ENCODE measurements at regions not wholly inside any gene's neighbourhood (a gene's known extent, or its start where the extent isn't known, plus 50 kb on each side); places are given as distances from the start of the nearest gene placed in this dataset.

- FAIRE-seq = no peak
Observed at GRCh38 chr15:93417156-93417555, 328.1 kb upstream of the RGMA start.

- FAIRE-seq = no peak
Observed at GRCh38 chr15:93415576-93415975, 326.6 kb upstream of the RGMA start.

DNA sequence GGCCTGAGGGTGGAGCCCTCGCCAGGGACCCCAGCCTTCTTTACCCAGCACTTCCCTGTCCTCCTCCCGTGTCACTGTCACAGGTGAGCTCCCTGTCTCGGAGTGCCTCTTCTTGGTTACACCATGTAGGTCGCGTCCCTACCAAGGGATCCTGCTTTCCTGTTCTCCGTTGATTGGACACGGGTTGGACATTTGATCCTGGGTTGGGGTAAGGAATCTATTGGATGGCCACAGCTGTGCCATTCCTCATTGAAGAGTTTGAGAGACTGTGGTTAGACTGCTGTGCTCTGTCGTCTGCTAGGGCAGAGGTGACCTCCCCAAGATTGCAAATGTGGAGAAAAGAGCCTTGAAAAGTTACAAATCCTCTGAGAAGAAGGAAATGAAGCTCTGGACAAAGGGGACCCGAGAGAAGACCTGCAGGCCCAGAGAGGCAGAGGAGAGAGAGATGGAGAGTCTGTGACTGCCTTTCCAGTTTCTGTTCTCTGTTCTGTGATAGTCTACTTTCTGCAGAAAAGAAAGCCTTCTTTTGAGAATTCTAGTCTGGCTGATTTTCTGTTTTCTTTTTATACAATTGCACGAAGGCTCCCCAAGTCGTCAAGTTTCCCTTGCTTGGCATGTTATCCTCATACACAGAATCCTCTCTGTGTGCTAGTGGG lies 325.7 kb upstream of the RGMA start:
- no peak for FAIRE-seq

- no peak for FAIRE-seq
Observed at GRCh38 chr15:93413745-93414144, 324.7 kb upstream of the RGMA start.

- no peak for FAIRE-seq
Observed at GRCh38 chr15:93399121-93399520, 310.1 kb upstream of the RGMA start.

- FAIRE-seq = no peak
Observed at GRCh38 chr15:93389211-93389610, 300.2 kb upstream of the RGMA start.

GRCh38 chr15:93384886-93385285 lies 295.9 kb upstream of the RGMA start:
- no peak for FAIRE-seq

- FAIRE-seq = no peak
Observed at GRCh38 chr15:93382200-93382820, 293.3 kb upstream of the RGMA start.

GRCh38 chr15:93378558-93378957 lies 289.5 kb upstream of the RGMA start:
- FAIRE-seq = no peak

GRCh38 chr15:93372865-93373223 lies 283.8 kb upstream of the RGMA start:
- no peak for FAIRE-seq

- no peak for FAIRE-seq
Observed at GRCh38 chr15:93372208-93372864, 283.3 kb upstream of the RGMA start.

DNA sequence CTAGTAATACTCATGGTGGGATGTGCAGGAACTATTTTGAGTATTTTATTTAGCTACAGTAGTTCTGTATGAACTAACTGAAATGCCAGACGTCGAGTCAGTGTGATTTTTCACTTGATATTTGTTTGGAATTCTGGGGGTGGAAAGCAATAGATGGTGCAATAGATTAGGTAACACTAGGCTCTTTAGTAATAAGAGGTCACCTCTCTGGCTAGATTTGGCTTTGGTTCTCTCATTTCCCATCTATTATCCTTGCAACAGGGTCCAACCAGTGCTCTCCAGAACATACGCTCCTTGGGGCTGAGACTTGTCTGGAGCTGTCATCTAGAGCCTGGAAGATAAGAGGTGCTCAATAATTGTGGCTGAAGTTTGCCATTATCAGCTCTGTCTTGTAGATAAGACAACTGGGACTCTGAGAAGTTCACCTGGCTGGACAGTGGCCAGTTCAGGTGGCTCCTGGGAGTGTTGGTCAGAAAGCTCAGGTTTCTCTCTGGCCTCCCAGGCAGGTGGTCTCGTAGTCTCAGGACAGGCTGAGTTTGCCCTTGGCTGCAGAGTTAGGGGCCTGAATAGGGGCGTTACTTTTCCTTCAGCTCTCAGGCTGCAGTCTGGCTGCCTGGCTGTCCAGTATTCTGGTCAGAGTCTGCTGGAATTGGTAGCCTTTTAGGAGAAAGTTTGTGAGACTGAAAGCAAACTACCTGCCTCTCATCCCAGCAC lies 277.5 kb upstream of the RGMA start:
- no peak for FAIRE-seq

DNA sequence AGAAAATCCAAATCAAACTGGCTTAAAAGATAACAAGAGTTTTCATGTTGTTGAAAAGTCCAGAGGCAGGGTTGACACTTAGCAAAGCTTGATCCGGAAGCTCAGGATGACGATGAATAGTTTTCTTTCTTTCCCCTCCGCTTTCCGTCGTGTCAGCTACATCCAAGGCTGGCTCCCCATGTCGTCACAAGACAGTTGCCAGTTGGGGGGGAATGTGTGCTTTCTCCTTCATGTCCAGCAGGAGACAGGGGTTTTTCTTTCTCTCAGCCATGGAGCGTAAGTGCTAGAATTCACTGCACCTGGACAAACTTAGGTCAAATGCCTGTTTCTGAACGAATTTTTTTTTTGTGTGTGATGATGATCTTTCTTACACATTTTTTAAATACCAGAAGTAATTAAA lies 273.8 kb upstream of the RGMA start:
- no peak for FAIRE-seq

DNA sequence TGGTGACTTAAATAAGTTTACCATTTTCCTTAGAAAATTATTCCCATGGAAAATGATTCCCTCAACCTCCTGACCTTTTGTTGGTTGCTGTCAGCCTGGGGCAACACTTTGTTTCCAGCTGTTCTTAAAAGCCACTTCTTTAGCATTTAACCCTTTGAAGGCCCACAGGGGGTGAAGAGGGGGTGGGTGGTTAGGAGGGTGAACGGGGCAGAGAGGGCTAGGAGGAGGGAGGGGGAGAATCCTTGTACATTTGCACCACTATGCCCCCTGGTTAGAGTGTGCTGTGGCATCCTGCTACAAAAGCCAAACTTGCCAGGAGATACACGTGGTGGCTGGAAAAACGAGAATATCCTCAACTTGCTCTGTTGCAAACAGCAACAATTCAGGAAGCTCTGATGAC lies 273.2 kb upstream of the RGMA start:
- no peak for FAIRE-seq

- FAIRE-seq = no peak
Observed at GRCh38 chr15:93361703-93362102, 272.7 kb upstream of the RGMA start.

GRCh38 chr15:93360976-93361375 lies 272.0 kb upstream of the RGMA start:
- no peak for FAIRE-seq

DNA sequence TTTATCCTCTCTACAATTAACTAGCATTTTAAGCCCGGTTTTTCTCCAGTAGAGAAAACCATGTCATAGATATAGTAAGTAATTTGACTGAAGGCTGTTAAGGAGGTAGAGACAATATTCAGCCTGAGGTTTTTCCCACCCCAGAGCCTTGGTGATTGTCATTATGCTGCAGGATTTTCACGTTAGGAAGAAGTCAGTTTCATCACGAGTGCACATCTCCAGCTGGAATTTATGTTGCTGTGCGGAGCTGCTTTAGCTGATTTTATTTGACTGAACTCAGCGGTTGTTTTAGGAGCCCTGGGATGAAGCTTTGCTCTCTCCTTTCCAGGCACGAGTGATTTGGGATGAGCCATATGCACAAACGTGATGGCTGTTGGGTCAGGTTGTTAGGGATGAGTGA lies 271.3 kb upstream of the RGMA start:
- FAIRE-seq = no peak

DNA sequence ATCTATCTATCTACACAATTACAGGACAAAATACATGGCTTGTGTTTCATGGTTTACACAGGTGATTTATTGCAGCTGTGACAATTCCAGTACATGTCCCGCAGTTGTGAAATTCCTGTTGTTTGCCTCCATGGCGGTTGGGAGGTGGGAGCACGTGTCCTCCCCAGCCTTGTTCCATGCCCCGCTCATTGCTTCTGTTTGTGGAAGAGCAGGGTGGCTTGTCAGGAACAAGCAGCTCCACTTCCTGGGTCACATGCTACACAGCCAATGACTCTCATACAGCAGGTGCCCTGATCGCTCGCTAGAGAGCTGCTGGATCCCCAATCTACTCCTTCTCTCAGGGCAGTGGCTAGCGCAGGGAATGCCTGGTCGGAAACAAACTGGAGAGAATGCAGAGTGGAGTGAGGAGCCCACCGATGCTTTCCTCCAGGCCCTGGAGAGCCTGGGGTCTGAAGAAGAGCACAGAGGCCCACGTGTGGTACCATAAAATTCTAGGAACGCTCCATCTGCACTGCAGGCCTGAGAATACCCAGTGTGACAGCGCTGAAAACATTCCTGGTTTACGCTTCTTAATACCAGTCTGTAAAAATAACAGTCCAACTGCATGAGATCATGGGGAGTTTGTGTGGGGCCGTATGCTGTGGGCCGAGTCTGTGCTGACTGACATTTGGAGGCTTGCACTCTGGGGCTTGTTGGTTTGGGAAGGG lies 270.6 kb upstream of the RGMA start:
- FAIRE-seq = no peak

- FAIRE-seq = no peak
Observed at GRCh38 chr15:93359060-93359408, 270.0 kb upstream of the RGMA start.

DNA sequence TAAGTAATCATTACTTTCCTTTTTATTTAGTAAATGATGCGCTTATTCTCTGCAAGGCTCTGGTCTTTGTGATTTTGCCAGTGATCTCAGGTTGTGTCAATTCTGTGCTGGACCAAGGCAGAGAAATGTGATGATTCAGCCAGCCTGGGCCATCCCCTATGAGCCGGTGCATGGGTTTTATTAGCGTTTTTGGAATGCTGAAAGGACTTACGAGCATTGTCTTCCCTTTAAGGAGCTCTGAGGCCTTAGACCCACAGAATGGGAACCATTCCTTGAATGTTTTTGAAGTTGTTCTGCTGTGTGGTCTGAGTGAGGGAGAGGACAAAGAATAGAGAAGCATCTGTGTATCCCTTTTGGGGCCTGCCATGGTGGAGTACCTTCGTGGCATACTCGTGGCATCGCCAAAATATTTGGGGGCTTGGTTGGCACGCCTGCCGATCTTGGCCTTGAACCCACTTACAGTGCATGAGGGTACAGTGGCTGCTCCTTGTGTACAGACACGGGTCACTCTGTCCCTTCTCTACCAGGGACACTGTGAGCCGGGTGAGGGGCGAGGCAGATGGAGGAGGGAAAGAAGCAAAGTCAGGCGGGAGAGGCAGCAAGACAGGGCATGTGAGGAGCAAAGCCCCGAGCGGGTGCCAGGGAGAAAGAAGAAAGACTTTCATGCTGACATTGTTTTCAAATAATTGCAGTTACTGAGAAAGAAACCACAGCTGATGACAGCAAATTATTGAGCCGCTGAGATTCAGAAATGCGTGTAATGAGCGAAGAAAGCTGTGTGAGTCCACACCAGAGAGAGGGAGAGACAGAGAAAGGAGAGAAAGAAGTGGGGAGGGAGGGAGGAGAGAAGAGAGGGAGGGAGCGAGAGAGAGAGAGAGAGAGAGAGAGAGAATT lies 269.4 kb upstream of the RGMA start:
- no peak for FAIRE-seq

DNA sequence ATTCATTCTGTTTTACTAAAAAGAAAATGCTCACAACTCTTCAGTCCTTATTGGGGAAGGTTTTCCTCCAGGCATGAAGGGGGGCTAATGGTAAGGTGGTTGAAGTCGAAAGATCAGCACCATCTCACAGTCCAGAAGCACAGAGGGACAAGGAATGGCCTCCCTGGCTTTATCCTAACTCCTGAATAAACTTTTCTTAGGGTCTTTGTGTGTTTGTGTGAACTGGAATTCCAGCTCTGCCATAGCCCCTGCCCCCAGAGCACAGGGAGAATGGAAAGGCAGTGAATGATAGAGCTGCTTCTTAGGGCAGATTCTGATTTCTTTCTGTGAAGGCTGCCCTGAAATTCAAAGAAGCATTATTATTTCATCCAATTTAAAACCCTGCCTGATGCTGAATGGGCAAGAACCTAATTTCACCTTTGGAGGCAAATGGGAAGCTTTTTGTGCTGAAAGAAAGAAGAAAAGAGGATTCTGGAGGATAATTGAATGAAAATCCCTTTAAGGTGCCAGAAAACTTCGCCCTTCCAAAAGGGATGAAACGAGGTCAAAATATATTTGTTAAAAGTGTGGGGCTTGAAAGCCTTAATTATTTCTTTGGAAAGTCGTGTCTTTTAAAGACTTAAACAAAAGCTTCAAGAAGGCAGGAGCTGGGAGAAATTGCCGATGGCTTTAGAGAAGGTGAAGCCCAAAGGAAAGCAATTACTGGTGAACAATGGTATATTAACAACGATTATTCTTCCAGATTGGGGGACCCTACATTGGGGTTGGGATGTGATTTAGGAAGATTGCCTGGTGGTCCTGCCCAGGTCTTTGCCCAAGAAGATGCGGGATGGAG lies 259.9 kb upstream of the RGMA start:
- FAIRE-seq = no peak

Measured in endometrium (tissue), 2 donors.